GM18907 (cell line): ENCODE measurements at regions not wholly inside any gene's neighbourhood (a gene's known extent, or its start where the extent isn't known, plus 50 kb on each side); places are given as distances from the start of the nearest gene placed in this dataset.
"Not testable (repeated sequence)": the region's sequence is repeated elsewhere in the genome, so short reads cannot be mapped to it uniquely, and the experiment has no call there.

Experiments used
- ATAC-seq: cut with Tn5 transposase; IDR thresholded peaks from one replicate; pipeline ENCODE4 v1.9.1; 2021; ENCODE audit warnings: mild to moderate bottlenecking, moderate library complexity; ENCODE audit not compliant: unreplicated experiment

DNA sequence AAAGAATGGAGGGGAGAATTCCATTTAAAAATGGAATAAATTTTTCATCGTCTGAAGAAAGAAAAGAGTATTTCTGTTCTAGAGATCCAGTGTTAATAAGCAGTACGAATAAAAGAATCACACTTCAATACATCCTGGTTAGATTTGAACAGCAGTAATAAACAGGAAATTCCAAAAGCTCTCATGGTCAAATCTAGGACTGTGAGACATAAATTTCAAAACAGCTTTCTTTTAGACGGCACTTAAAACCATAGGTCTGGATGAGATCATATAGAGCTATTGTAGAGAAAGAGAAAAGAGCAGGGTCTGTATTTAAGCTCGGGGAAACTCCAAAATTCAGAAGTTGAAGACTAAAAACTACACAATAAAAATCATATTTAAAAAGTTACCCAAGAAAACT is 1006.9 kb upstream of the CTNND2 start:
- no peak for ATAC-seq

DNA sequence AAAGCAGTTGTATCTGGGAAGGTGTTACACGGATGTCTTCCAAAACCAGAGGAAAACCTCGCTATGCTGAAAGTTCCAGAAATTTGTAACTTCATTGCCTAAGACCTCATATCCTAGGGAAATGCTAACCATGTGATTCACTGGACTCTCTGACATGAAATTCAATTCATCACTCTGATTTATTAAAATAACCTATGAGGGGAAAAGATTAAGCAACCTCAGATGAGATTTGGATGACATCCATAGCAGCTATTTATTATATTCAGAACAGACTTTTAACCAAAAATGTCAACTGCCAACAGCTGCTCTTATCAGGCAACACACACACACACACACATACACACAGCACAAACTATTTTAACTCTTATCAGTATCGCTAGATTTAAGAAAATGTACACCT is 1006.4 kb upstream of the CTNND2 start:
- no peak for ATAC-seq

DNA sequence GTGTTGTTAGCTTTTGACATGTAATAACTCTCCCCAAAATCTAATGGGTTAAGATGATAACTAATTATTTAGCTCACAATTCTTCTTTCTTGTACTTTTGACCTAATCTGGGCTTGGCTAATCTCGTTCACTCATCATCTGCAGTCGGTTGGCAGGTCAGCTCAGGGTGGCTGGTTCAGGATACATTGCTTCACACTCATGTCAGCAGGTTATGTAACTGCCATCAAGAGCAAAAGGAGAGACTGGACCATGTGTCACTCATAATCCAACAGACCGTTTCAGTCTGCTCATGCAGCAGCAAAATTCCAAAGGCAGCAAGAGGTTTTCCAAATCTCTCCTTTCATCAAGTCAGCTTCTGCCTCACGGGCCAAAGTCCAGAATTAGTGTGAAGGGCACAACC is 998.4 kb upstream of the CTNND2 start:
- no peak for ATAC-seq

DNA sequence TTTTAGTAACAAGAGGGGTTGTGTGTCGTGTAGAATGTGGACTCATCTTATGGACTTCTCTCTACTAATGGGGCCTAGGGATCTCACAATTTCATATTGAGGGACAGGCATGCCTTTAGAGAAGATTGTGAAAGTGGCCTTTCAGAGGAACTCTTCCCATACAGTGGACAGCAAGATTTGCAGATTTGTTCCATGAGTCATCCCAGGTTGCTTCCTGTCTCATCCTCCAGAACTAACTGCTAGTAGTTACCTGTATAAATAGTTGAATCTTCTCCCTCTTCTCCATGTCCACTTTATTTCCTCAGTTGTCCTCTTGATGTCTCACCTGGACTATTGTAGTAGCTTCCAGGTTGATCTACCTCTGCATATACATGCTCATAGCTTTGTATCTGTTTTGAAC is 997.5 kb upstream of the CTNND2 start:
- ATAC-seq, result no peak

DNA sequence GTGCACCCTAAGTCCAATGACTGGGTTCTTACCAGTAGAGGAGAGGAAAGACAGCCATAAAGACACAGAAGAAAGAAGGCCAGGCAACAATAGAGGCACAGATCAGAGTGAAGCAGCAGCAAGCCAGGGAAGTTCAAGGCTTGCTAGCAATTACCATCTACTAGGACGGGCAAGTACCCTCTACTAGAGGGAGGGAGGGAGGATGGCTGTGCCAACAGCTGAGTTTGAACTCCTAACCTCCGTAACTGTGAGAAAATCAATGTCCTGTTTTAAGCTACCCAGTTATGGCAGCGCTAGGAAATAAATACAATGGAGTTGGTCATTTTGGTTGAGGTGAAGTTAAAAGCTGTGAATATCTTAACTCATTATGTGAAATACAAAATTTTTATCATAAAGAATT is 991.8 kb upstream of the CTNND2 start:
- ATAC-seq, result no peak

DNA sequence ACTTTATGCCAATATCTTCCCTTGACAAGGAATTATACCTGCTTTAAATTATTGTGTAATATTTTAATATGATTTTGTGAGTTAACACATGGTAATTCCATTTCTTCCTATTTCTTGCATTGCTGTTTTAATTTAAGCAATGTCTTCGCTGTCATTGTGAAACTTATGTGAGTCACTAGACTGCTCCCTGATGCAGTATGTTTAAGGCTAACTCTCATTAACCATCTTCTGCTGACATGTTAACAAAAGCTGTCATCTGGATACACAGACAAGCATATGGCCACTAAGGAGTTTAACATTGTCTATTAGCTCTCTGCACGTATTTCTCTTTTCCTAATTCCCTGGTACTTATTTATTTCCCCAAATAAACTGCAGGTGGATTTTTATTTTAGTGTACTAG is 980.8 kb upstream of the CTNND2 start:
- no peak for ATAC-seq

DNA sequence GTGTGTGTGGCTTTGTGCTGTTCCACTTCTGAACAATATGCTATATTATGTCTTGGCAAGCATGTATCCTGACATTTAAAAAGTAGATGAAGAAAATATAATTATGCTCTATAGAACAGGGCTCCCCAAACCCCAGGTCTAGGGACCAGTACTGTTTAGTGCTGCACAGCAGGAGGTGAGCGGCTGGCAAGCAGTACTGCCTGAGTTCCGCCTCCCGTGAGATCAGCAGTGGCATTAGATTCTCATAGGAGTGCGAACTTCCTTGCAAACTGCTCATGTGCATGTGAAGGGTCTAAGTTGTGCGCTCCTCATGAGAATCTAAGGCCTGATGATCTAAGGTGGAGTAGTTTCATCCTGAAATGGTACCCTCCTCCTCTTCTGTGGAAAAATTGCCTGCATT is 979.1 kb upstream of the CTNND2 start:
- no peak for ATAC-seq

DNA sequence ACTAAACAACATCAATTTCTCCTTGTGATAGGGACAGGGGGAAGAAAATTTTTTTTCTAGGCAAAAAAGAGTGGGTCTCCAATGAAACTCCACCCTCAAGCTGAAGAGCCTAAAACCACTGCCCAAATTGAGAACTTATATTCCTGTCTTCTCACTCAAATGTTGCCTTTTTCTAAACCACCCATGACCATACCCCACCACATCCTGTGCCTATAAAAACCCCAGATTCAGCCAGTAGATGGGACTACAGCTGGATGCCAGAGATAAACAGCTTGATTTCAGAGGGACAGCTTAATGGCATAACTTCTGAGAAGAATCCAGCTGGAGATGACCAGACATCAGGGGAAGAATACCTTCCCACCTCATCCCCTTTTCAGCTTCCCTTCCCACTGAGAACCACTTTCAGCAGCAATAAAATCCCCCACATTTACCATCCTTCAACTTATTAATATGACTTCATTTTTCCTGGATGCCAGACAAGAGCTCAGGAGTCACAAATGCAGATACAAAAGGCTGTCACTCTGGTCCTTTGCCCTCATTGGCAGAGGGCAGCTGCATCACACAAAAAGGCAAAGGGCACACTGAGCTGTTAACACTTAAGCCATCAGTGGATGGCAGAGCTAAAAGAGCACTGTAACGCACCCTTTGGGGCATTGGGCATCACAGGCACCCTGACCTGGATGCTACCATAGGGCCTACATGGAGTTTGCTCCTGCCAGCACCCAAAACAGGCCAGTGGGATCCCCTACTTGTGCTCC is 972.5 kb upstream of the CTNND2 start:
- ATAC-seq, result no peak

DNA sequence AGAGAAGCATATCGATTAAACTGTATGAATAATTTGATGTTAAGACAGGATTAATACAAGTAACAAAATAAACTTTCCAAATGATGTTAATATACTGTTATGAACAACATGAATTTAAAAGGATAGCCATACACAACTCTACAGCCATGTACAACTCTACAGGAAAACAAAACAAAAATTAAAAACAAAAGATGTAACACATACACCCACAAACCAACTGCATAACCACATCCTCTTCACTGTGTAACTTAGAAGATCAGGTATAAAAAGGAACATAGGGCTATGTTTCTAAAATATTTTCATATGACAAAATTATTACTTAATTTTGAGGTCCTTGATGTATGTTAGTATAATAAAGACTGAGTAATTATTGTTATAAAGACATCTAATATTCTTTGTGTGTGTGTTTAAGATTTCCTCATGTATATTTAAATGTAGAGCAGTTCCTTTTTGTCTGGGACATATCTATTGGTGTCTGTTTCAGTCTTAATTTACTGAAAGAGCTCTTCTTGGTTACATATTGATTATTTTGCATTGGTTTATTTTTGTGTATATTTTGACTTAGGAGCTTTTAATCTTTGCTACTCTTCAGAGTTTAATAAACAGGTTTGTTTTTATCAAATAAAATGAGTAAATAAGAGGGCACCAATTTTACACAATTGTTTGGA is 966.8 kb upstream of the CTNND2 start:
- ATAC-seq, result no peak

DNA sequence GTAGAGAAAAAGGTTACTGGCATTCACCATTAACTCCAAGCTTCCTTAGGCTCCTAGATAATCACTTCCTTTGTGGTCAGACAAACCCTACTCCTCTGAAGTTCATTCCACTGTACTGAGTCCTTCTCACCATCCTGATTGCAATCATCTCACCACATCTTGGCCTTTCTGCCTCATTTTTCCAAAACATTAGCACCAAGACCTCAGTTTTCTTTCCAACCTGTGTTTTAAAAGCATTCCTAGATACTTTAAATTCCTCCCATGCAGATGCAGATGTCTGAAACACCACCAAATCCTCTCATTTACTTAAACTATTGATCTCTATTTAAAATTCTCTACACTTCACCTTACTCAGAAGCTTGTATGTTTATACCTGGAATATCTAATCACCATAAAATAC is 961.3 kb upstream of the CTNND2 start:
- no peak for ATAC-seq

DNA sequence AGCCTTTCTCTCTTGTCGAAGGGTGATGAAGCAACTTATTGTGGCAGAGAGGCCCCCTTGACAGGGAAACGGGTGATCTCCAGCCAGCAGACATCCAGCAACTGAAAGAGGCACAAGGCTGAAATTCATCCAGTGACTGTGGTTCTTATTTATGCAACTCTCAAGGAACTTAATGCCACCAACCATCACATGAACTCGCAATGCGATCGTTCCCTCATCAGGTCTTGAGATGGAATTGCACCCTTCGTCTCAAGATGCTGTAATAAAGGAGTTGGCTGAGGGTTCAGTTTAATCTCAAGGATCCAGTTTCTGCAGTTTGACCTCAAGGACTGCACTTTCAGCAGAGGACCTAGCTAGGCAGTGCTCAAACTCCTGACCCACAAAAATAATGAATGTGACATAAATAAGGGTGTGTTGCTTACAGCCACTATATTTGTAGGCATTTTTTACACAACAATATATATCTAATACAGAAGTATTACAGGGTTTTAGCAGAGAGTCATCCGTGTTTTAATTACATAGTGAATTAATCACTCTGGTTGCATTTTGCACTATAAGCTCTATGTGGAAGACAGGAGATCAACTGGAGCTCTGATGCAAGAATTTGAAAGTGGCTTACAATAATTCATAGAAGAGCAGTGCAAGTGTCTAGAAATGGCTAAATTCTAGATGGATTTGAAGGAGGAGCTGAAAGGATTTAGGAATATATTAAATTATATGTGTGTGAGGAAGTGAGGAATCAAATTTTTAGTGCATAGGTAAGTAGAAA is 957.8 kb upstream of the CTNND2 start:
- no peak for ATAC-seq

DNA sequence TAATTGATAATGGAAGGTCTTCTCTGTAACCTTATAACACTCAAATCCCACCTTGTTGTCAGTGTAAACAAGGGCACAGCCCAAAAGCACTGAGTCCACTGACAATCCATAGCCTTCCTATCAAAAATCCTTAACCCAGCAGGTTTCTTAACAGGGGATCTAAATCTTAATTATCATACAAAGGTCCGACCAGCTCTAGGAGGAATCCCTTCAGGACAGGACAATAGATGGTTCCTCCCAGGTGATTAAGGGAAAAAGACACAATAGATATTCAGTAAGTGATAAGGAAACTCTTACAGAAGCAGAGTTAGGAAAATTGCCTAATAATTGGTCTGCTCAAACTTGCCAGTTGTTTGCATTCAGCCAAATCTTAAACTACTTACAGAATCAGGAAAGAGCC is 951.9 kb upstream of the CTNND2 start:
- ATAC-seq, result not testable (repeated sequence)

DNA sequence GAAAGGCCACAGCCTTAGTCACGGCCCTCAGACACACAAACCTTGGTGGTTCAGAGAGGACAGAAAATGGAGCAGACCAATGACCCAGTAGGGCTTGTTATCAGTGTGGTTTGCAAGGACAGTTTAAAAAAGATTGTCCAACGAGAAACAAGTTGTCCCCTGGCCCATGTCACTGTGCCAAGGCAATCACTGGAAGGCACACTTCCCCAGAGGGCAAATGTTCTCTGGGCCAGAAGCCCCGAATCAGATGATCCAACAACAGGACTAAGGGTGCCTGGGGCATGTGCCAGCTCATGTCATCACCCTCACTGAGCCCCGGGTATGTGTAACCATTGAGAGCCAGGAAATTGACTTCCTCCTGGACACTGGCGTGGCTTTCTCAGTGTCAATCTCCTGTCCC is 950.1 kb upstream of the CTNND2 start:
- ATAC-seq, result no peak

DNA sequence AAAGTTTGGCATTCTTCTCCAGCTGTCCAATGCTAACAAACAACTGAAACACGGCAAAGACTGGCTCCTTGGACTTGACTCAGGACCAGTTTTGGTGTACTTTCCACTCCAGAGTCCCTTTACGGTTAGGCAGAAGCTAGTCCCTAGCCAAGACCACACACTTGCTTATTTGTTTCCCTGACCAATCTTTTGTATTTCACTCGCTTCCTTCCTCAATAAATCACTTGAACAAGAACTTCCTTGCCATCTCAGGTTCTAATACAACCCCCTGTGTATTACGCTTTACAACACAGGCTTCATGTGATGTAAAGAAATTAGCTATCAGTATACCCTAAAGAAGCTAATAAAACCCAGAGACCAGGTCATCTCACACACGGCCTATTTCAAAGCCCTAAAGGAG is 947.5 kb upstream of the CTNND2 start:
- no peak for ATAC-seq

DNA sequence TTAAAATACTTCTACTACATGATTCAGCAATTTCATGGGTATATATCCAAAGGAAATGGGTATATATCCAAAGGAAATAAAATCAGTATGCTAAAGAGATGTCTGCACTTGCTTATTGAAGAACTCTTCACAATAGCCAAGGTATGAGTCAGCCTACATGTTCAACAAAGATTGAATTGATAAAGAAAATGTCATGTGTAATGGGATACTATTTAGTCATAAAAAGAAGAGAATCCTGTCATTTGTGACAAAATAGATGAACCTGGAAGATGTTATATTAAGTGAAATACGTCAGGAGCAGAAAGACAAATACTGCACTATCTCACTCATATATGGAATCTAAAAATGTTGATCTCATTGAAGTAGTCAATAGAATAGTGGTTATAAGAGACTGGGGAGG is 944.5 kb upstream of the CTNND2 start:
- no peak for ATAC-seq

DNA sequence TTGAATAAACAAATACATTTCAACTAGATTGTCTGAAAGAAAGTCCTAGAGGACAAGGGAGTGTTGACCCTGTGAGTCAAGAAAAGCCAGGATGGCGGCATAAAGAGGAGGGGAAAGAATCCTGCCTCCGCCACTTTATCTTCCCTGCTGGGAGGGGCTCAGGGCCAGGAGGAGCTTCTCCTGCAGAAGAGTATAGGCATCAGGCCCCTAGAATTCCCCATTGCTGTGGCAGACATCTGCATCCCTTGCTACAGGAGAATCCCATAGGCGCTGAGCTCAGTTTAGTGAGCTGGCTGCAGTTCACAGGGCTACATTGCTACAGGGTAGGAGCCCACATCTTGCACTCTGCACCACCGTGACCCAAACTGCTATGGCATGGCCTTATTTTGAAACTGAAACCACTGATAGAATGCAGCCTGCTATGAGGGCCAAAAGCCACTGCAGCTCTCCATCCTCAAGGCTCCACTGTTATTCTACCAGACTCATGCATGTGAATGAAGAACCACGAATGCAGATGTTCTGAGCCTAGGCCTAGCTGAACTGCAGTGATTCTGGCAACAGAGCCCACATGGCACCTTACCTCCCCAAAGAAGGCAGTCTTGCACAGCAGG is 941.4 kb upstream of the CTNND2 start:
- ATAC-seq, result no peak

DNA sequence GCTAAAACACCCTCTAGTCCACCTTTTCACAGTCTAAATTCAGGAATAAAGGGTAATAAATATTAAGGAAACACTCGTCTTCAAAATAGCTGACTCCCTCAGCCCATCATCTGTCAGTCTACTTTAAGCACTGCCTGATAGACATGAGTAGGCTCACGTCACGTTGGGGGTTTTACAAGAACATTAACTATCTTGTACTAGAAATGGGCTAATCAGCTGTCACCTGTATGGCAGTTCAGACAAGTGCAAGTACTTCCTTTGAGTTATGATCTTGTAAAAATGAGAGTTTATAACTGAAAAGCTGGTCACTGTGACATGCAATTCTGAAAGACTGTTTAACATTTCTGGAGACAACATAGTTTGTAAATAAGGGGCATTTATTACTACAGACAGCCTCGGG is 936.7 kb upstream of the CTNND2 start:
- no peak for ATAC-seq

DNA sequence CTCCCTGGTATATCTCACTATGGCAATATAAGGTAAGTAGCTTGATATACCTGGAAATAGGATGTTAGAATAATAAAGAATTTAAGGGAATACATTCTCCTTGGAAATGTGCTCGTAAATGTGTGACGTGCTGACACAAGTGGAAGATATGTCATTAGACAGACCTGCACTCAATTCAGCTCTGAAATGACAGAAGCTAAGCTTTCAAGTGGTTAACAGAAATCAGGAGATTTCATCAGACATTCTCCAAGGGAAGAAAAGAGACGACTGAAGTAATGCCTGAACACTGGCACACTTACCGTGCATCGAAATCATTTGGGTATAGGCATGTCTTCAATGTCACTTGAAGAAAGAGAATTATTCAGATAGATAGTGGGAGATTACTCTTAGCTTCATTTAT is 933.3 kb upstream of the CTNND2 start:
- ATAC-seq, result no peak

DNA sequence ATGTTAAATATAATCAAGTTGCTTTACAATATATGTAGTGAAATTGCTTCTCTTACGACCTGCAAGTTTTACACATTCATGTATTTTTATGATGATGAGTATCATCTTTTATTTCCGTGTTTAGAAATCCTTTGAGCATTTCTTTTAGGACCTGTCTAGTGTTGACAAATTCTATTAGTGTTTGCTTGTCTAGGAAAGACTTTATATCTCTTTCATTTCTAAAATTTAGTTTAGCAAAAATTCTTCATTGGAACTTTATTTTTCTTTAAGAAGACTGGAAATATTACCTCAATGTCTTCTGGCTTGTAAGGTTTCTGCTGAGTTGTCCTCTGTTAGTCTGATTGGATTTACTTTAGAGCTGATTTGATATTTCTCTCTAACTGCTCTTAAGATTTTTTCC is 920.9 kb upstream of the CTNND2 start:
- no peak for ATAC-seq

DNA sequence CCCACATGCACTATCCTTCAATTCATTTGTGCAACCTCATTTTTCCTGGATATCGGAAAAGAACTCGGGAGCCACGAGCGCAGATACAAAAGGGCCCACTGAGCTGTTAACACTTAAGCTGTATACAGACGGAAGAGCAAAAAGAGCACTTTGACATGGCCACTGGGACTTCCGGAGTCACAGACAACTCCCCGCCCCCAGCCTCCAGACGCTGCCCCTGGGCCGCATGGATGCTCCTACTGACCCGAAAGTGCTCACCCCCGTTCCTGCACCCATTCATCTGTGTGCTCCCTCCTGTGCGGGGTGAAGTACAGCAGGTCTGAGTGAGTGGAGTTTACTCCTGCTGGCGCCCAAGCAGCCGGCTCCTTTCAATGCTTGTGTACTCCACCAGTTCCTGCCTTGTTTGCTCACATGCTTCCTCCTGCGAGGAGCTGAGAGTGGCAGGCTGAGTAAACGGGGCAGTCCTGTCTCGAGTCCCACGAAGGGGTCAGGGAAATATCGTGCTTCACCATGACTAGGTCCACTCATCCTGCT is 901.0 kb upstream of the CTNND2 start:
- no peak for ATAC-seq

DNA sequence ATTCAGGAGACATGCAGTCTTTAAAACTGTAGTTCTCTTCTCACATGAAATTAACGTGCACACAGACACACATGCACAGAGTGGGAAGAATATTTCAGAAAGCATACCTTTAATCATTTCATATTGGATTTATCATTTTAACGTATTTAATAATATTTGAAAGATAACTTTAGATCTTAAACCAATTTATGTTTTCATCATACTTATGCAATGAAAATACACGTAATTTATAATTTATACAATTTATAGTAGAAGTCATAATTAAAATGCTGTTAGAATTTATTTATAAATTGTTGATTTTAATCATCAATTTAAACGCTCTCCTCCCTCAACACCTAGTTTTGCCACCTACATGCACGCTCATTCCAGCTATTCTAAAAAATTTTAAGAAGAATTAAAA is 894.9 kb upstream of the CTNND2 start:
- ATAC-seq, result no peak

DNA sequence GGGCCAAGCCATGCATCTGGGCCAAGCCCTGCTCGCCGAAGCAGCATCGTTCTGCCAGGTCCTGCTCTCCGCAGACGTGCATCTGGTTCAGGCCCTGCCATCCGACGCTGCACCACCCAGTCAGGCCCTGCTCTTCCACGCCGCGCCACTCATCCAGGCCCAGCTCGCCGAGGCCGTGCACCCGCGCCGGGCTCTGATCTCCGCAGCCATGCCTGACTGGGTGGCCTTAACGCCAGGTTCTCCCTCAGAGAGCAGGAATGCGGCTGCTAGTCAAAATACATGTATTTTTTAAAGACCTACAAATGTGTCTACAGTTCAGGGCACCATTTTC is 891.1 kb upstream of the CTNND2 start:
- ATAC-seq, result no peak
